MM.1S (cell line): ENCODE measurements at regions not wholly inside any gene's neighbourhood (a gene's known extent, or its start where the extent isn't known, plus 50 kb on each side); places are given as distances from the start of the nearest gene placed in this dataset.

Experiments used
- DNase-seq: peaks from one replicate; pipeline ENCODE4 v3.0.0-alpha.2; 2015
- H2AFZ ChIP-seq: fragments of 300-600 bp; sonication (generic); 2 replicates; pipeline ENCODE4 v1.6.0; 2016; ENCODE audit warnings: antibody characterized with exemption, low read length
- H3F3A ChIP-seq: fragments of 300-600 bp; sonication (generic); 2 replicates; pipeline ENCODE4 v1.6.1; 2016; ENCODE audit warnings: mild to moderate bottlenecking, antibody characterized with exemption, low read length, moderate library complexity, mixed read lengths; ENCODE audit not compliant: insufficient read depth
- H3K27ac ChIP-seq: fragments of 300-600 bp; sonication (generic); 2 replicates; pipeline ENCODE4 v1.5.1; 2016; ENCODE audit warnings: mild to moderate bottlenecking, low read length
- H3K27me3 ChIP-seq: fragments of 300-600 bp; sonication (generic); replicated peaks from 2 replicates; pipeline ENCODE4 v1.6.0; 2016; ENCODE audit warnings: low read length; ENCODE audit not compliant: insufficient read depth
- H3K36me3 ChIP-seq: fragments of 300-600 bp; sonication (generic); replicated peaks from 2 replicates; pipeline ENCODE4 v1.6.1; 2016; ENCODE audit warnings: mild to moderate bottlenecking, low read length, mixed read lengths; ENCODE audit not compliant: insufficient read depth
- H3K4me1 ChIP-seq: fragments of 300-600 bp; sonication (generic); 2 replicates; pipeline ENCODE4 v1.6.1; 2016; ENCODE audit warnings: low read length, mixed read lengths
- H3K4me2 ChIP-seq: fragments of 300-600 bp; sonication (generic); 2 replicates; pipeline ENCODE4 v1.6.0; 2016; ENCODE audit warnings: low read depth, low read length
- H3K4me3 ChIP-seq: fragments of 300-600 bp; sonication (generic); 2 replicates; pipeline ENCODE4 v1.5.1; 2016; ENCODE audit warnings: low read length, mixed read lengths
- H3K79me2 ChIP-seq: fragments of 300-600 bp; sonication (generic); 2 replicates; pipeline ENCODE4 v1.6.1; 2016; ENCODE audit warnings: mixed run types, low read length, mixed read lengths
- H3K9ac ChIP-seq: fragments of 300-600 bp; sonication (generic); 2 replicates; pipeline ENCODE4 v1.6.1; 2016; ENCODE audit warnings: low read length, mixed read lengths
- H3K9me2 ChIP-seq: fragments of 300-600 bp; sonication (generic); replicated peaks from 2 replicates; pipeline ENCODE4 v1.6.1; 2016; ENCODE audit warnings: mild to moderate bottlenecking, low read length, mixed read lengths; ENCODE audit not compliant: insufficient read depth
- H3K9me3 ChIP-seq: fragments of 300-600 bp; sonication (generic); replicated peaks from 2 replicates; pipeline ENCODE4 v1.6.1; 2016; ENCODE audit warnings: mild to moderate bottlenecking, low read length, mixed read lengths; ENCODE audit not compliant: insufficient read depth
- H4K20me1 ChIP-seq: fragments of 300-600 bp; sonication (generic); 2 replicates; pipeline ENCODE4 v1.6.1; 2016; ENCODE audit warnings: mild to moderate bottlenecking, low read length, moderate library complexity, mixed read lengths; ENCODE audit not compliant: insufficient read depth
- CTCF ChIP-seq: fragments of 300-600 bp; sonication (generic); IDR thresholded peaks from 2 replicates; pipeline ENCODE4 v1.5.1; 2016; ENCODE audit warnings: antibody characterized with exemption, low read length, mixed read lengths
- EZH2 ChIP-seq: fragments of 300-600 bp; sonication (generic); optimal IDR thresholded peaks from 2 replicates; pipeline ENCODE3; 2017; ENCODE audit warnings: low read depth, mild to moderate bottlenecking, antibody characterized with exemption, low read length, mixed read lengths
- EZH2phosphoT487 ChIP-seq: fragments of 300-600 bp; sonication (generic); IDR thresholded peaks from 2 replicates; pipeline ENCODE4 v1.6.1; 2018; ENCODE audit warnings: antibody characterized with exemption, low read length

- Histone ChIP-seq H3K4me3 (no peak overlapping the region), H3K9me3 (no peaks in the 10 kb centered on the region), H4K20me1 (no peaks in the 10 kb centered on the region), H3K36me3 (no peaks in the 10 kb centered on the region), H3F3A (no peaks in the 10 kb centered on the region), H2AFZ (no peak overlapping the region), H3K9me2 (no peaks in the 10 kb centered on the region), H3K9ac (no peak overlapping the region), H3K27ac (no peak overlapping the region), H3K4me1 (no peaks in the 10 kb centered on the region), H3K4me2 (no peak overlapping the region), H3K79me2 (no peaks in the 10 kb centered on the region), H3K27me3 (no peaks in the 10 kb centered on the region)
- TF ChIP-seq EZH2 (no peak), EZH2phosphoT487 (no peak), CTCF (no peak)
- no peak for DNase-seq
Measured at GRCh38 chr14:84272290-84272721, 1257.6 kb upstream of the FLRT2 start.

GRCh38 chr14:84273181-84273580, 1256.8 kb upstream of the FLRT2 start:
- Histone ChIP-seq H3K9me3 (no peaks in the 10 kb centered on the region), H3K79me2 (no peaks in the 10 kb centered on the region), H2AFZ (no peak overlapping the region), H3K4me1 (no peaks in the 10 kb centered on the region), H3K27me3 (no peaks in the 10 kb centered on the region), H3K4me2 (no peak overlapping the region), H3F3A (no peaks in the 10 kb centered on the region), H3K9ac (no peak overlapping the region), H3K9me2 (no peaks in the 10 kb centered on the region), H3K36me3 (no peaks in the 10 kb centered on the region), H4K20me1 (no peaks in the 10 kb centered on the region), H3K27ac (no peak overlapping the region), H3K4me3 (no peak overlapping the region)
- DNase-seq: no peak
- TF ChIP-seq EZH2: no peak
- TF ChIP-seq CTCF: no peak
- TF ChIP-seq EZH2phosphoT487: no peak

GRCh38 chr14:84282618-84283017, 1247.3 kb upstream of the FLRT2 start:
- DNase-seq: peak; percentile 63
- peak overlapping the region; percentile 19; the same call in 1 of the 2 replicates for H3K4me2 ChIP-seq
- no peaks in the 10 kb centered on the region for H3K9me3 ChIP-seq
- no peaks in the 10 kb centered on the region for H4K20me1 ChIP-seq
- peak overlapping the region; percentile 44; the same call in 1 of the 2 replicates for H3K27ac ChIP-seq
- no peaks in the 10 kb centered on the region for H3K36me3 ChIP-seq
- no peaks in the 10 kb centered on the region for H3K9me2 ChIP-seq
- no peaks in the 10 kb centered on the region for H3K27me3 ChIP-seq
- no peaks in the 10 kb centered on the region for H3K79me2 ChIP-seq
- H3F3A ChIP-seq: no peaks in the 10 kb centered on the region
- no peak overlapping the region for H3K4me3 ChIP-seq
- TF ChIP-seq EZH2 (no peak), CTCF (no peak), EZH2phosphoT487 (no peak)
- peaks cover 6% of the 10 kb centered on the region for H3K4me1 ChIP-seq
- H2AFZ ChIP-seq: no peak overlapping the region
- no peak overlapping the region for H3K9ac ChIP-seq
